Neural crest cell (in vitro differentiated cells): ENCODE measurements at regions not wholly inside any gene's neighbourhood (a gene's known extent, or its start where the extent isn't known, plus 50 kb on each side); places are given as distances from the start of the nearest gene placed in this dataset.

Source experiments
- DNase-seq: peaks from one replicate; pipeline ENCODE4 v3.0.0; 2021; ENCODE audit warnings: low read depth, mixed read lengths, low spot score
- H3K27ac Mint-ChIP-seq: one replicate; pipeline ENCODE4 v1.8.0; 2021; ENCODE audit warnings: mild to moderate bottlenecking, mixed read lengths; ENCODE audit not compliant: unreplicated experiment
- H3K27me3 Mint-ChIP-seq: 2 replicates; pipeline ENCODE4 v1.8.0; 2021; ENCODE audit warnings: low read depth, mild to moderate bottlenecking, mixed read lengths
- H3K36me3 Mint-ChIP-seq: 2 replicates; pipeline ENCODE4 v1.8.0; 2021; ENCODE audit warnings: low read depth, mild to moderate bottlenecking, mixed read lengths
- H3K4me1 Mint-ChIP-seq: 2 replicates; pipeline ENCODE4 v1.8.0; 2021; ENCODE audit warnings: mixed read lengths
- H3K4me3 Mint-ChIP-seq: one replicate; pipeline ENCODE4 v1.8.0; 2021; ENCODE audit warnings: mild to moderate bottlenecking, mixed read lengths
- H3K9me3 Mint-ChIP-seq: 2 replicates; pipeline ENCODE4 v1.8.0; 2021; ENCODE audit warnings: mixed read lengths
- TF ChIP-seq, protein P1 (sequence below): fragments of 200-600 bp; sonication (generic); conservative IDR thresholded peaks from 2 replicates; pipeline ENCODE4 v1.5.0; 2021; ENCODE audit warnings: antibody characterized with exemption, mild to moderate bottlenecking

DNA sequence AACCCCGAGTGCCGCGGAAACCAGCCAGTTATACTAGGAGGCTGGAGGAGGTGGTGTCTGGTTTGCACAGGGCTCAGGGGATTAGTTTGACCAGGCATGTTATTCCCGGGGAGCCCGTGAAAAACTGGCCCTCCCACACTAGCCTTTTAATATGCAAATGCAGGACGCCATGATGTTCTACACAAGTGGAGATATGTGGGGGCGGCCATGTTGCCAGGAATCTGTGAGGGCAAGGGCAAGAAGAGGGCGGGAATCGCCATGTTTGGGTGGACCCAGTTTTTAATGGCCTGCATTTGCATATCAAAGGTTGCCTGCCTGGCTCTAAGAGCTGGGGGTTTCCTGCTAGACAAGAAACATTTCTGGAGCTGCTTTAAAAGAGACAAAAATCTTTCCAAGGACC is 940.7 kb downstream of the CDH18 start:
- TF ChIP-seq, protein P1, sequence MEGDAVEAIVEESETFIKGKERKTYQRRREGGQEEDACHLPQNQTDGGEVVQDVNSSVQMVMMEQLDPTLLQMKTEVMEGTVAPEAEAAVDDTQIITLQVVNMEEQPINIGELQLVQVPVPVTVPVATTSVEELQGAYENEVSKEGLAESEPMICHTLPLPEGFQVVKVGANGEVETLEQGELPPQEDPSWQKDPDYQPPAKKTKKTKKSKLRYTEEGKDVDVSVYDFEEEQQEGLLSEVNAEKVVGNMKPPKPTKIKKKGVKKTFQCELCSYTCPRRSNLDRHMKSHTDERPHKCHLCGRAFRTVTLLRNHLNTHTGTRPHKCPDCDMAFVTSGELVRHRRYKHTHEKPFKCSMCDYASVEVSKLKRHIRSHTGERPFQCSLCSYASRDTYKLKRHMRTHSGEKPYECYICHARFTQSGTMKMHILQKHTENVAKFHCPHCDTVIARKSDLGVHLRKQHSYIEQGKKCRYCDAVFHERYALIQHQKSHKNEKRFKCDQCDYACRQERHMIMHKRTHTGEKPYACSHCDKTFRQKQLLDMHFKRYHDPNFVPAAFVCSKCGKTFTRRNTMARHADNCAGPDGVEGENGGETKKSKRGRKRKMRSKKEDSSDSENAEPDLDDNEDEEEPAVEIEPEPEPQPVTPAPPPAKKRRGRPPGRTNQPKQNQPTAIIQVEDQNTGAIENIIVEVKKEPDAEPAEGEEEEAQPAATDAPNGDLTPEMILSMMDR: no peak
- Mint-ChIP-seq H3K4me3 (no peak overlapping the region), H3K9me3 (peaks cover 6% of the 10 kb centered on the region), H3K27me3 (no peaks in the 10 kb centered on the region), H3K4me1 (peaks cover 8% of the 10 kb centered on the region), H3K27ac (no peak overlapping the region), H3K36me3 (peaks cover 2% of the 10 kb centered on the region)
- no peak for DNase-seq

DNA sequence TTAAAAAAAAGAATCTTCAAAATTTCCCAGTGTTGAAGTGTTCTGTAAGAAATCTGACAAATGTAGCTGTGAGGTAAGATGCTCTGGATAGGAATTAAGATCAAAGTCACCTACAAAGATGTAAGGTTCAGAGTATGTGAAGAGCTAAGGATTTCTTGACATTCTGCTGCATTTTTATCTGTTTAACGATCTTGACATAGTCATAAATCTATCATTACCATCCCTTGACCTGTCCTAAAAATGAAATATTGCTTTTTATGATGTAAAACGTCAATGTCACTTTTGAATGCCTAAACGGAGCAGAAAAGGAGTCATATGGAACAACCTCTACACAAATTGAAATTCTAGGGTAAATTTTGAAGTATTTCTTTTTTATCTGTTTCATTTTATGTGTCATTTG is 939.3 kb downstream of the CDH18 start:
- Mint-ChIP-seq H3K36me3 (peaks cover 2% of the 10 kb centered on the region), H3K27ac (no peak overlapping the region), H3K4me3 (no peak overlapping the region), H3K9me3 (peaks cover 6% of the 10 kb centered on the region), H3K27me3 (no peaks in the 10 kb centered on the region), H3K4me1 (peaks cover 8% of the 10 kb centered on the region)
- TF ChIP-seq, protein P1: no peak
- DNase-seq: no peak

DNA sequence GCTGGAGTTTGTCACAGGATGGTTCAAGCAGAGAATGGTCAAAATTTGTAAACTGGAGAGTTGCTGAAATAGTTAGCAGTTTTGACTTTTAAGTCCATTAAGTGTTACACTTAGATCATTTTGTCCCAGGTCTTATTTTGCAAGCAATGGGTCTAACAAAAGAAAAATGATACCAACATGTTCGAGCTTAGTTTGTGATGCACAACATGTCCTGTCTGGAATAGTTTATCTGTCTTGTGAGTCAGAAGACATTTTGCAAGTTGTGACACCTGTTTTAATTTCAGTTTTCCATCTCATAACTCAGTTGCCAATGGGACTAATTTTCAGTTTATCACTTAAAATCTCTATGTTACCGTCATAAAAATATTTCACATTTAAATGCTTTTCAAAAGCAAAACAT is 929.8 kb downstream of the CDH18 start:
- H3K4me3 Mint-ChIP-seq: no peak overlapping the region

DNA sequence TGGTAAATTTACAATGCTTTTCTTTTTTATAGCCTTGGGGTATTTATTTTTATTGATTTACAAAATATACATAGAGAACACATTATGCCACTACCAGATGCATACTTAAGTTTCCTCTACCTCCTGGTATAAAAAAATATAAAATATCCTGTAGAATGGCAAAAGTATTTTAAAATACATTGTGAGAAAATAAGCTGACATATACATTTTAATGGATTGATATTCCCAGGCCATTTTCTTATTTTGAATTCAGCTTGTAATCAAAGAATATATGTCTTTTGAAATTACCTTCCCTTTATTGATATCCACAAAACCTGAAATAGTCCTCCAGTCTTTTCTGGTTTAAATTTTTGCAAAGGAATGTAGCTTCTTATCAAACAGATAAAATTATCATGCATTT is 923.9 kb downstream of the CDH18 start:
- Mint-ChIP-seq H3K4me3 (no peak overlapping the region), H3K9me3 (no peaks in the 10 kb centered on the region), H3K27ac (no peak overlapping the region), H3K27me3 (no peaks in the 10 kb centered on the region), H3K4me1 (no peaks in the 10 kb centered on the region), H3K36me3 (no peaks in the 10 kb centered on the region)
- no peak for DNase-seq
- TF ChIP-seq, protein P1: no peak

More for the DNA sequence above, 929.8 kb downstream of the CDH18 start:
- DNase-seq: no peak
- no peak overlapping the region for H3K27ac Mint-ChIP-seq
- H3K4me1 Mint-ChIP-seq: no peaks in the 10 kb centered on the region
- no peaks in the 10 kb centered on the region for H3K36me3 Mint-ChIP-seq
- TF ChIP-seq, protein P1: no peak
- no peaks in the 10 kb centered on the region for H3K27me3 Mint-ChIP-seq
- H3K9me3 Mint-ChIP-seq: peaks cover 6% of the 10 kb centered on the region

DNA sequence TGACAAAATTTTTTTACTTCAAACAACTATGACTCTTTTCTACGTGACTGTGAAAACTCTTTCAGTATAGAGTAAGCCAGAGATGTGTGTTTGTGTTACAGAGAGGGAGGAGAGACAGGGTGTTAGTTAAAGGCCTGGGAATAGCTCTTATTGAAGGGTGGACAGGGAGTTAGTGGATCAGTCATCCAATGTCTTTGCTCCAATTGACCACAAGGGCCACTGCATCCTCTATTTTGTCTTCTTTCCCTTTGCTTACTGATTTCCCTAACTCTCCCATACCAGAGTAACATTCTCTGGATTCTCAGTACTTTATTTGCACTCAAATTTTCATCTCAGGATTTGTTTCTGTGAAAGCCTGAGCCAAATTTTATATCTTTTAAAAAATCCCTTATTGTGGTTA is 920.3 kb downstream of the CDH18 start:
- TF ChIP-seq, protein P1: no peak
- Mint-ChIP-seq H3K36me3 (no peaks in the 10 kb centered on the region), H3K27ac (no peak overlapping the region), H3K4me1 (no peaks in the 10 kb centered on the region), H3K9me3 (no peaks in the 10 kb centered on the region), H3K27me3 (no peaks in the 10 kb centered on the region), H3K4me3 (no peak overlapping the region)
- DNase-seq: no peak

DNA sequence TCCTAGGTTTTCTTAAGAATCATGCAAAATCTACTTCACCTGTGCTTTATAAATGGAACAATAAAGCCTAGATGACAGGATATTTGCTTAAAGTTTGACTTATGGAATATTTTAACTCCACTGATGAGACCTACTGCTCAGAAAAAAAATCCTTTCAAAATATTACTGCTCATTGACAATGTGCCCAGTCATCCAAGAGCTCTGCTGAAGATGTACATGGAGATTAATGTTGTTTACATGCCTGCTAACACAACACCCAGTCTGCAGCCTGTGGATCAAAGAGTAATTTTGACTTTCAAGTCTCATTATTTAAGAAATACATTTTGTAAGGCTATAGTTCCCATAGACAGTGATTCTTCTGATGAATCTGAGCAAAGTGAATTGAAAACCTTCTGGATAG is 889.6 kb downstream of the CDH18 start:
- Mint-ChIP-seq H3K9me3 (peaks cover 4% of the 10 kb centered on the region), H3K27ac (no peak overlapping the region), H3K4me1 (no peaks in the 10 kb centered on the region), H3K4me3 (no peak overlapping the region), H3K36me3 (no peaks in the 10 kb centered on the region), H3K27me3 (no peaks in the 10 kb centered on the region)
- TF ChIP-seq, protein P1: no peak
- DNase-seq: no peak
